DND-41 (cell line): ENCODE measurements at regions not wholly inside any gene's neighbourhood (a gene's known extent, or its start where the extent isn't known, plus 50 kb on each side); places are given as distances from the start of the nearest gene placed in this dataset.

ENCODE experiments used
- ATAC-seq: fragments of 200-7000 bp; cut with Tn5 transposase; 3 replicates; pipeline ENCODE4 v1.9.1; 2021; ENCODE audit warnings: low read depth; ENCODE audit not compliant: insufficient read depth
- DNase-seq: peaks from one replicate; pipeline ENCODE4 v3.0.0-alpha.2; 2020
- H2AFZ ChIP-seq: 2 replicates; pipeline ENCODE4 v1.6.0; 2012; ENCODE audit warnings: low read depth, low read length
- H3K27ac ChIP-seq: 2 replicates; pipeline ENCODE4 v1.5.1; 2012; ENCODE audit warnings: low read length, inconsistent platforms
- H3K27me3 ChIP-seq: fragments of 200-600 bp; sonication (generic); 2 replicates; pipeline ENCODE4 v1.6.0; 2012; ENCODE audit warnings: low read length, mild to moderate bottlenecking, inconsistent platforms; ENCODE audit not compliant: insufficient read depth, poor library complexity
- H3K36me3 ChIP-seq: 2 replicates; pipeline ENCODE4 v1.5.1; 2012; ENCODE audit warnings: low read length, inconsistent platforms; ENCODE audit not compliant: insufficient read depth
- H3K4me1 ChIP-seq: 2 replicates; pipeline ENCODE4 v1.5.1; 2012; ENCODE audit warnings: mild to moderate bottlenecking, low read length; ENCODE audit not compliant: insufficient read depth
- H3K4me2 ChIP-seq: 2 replicates; pipeline ENCODE4 v1.6.0; 2012; ENCODE audit warnings: mild to moderate bottlenecking, moderate library complexity, low read length, inconsistent platforms; ENCODE audit not compliant: insufficient read depth
- H3K4me3 ChIP-seq, 2 experiments: fragments of 200-600 bp in 1 of 2; shearing (Covaris generic) in 1 of 2; 2 replicates each; pipeline ENCODE4 v1.5.1; 2012 to 2016; ENCODE audit warnings: inconsistent platforms in 2 of 2, low read length in 2 of 2, mild to moderate bottlenecking in 2 of 2, low read depth in 1 of 2, moderate library complexity in 1 of 2
- H3K79me2 ChIP-seq: 2 replicates; pipeline ENCODE4 v1.6.0; 2012; ENCODE audit warnings: low read length, inconsistent platforms; ENCODE audit not compliant: insufficient read depth
- H3K9ac ChIP-seq: 2 replicates; pipeline ENCODE4 v1.6.0; 2012; ENCODE audit warnings: low read depth, mild to moderate bottlenecking, inconsistent platforms, low read length, moderate library complexity
- H3K9me3 ChIP-seq: 2 replicates; pipeline ENCODE4 v1.5.1; 2012; ENCODE audit warnings: low read length, moderate library complexity, mild to moderate bottlenecking, inconsistent platforms; ENCODE audit not compliant: insufficient read depth, severe bottlenecking
- H4K20me1 ChIP-seq: 2 replicates; pipeline ENCODE4 v1.6.0; 2012; ENCODE audit warnings: low read length; ENCODE audit not compliant: insufficient read depth
- CTCF ChIP-seq: IDR thresholded peaks from 2 replicates; pipeline ENCODE4 v1.5.1; 2012; ENCODE audit warnings: borderline replicate concordance, low read length, moderate library complexity, mild to moderate bottlenecking; ENCODE audit not compliant: poor library complexity, severe bottlenecking; ENCODE audit errors: extremely low read depth
- EZH2 ChIP-seq: IDR thresholded peaks from 3 replicates; pipeline ENCODE4 v1.6.1; 2012; ENCODE audit warnings: borderline replicate concordance, low read depth, mild to moderate bottlenecking, moderate library complexity, low read length, inconsistent platforms; ENCODE audit not compliant: severe bottlenecking

DNA sequence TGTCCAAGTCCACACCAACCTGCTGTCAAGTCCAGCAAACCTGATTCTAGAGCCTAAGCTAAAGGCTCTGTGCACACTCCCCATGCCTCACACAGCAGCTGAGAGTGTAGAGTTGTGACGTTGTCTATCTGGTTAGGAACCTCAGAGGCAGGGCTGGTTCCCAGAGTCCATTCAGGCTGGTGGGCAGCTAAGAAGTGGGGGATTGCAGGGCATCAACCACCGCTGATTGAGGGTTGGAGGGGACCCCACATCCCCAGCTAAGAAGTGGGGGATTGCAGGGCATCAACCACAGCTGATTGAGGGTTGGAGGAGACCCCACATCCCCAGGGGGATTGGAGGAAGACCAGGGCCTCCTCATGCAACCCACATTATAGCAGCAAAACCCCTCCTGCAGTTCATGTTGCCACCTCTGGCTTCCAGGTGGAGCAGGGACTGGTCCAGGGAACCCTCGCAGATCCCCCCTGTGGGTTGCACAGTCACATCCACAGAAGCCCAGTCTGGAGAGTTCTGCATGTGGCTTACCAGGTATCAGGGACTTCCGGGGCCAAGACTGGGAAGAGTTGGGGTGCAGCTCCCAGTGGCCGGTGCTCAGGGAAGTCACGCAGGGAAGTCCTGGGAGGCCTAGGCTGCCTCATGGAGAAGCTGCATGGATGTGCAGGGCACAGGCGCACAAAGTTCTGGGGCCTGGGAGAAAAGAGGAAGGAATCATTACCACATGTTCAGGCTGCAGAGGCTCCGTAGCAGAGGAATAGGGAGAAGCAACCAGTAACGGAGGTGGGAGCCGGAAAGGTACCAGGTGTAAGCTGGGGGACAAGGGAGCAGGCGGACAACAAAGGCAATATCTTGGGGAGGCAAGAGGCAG lies 71.4 kb upstream of the PCSK6 start:
- H3K27me3 ChIP-seq, result no peaks in the 10 kb centered on the region
- no peaks in the 10 kb centered on the region for H3K36me3 ChIP-seq
- peak overlapping the region; percentile 63 for H3K27ac ChIP-seq
- H4K20me1 ChIP-seq, result no peaks in the 10 kb centered on the region
- no peaks in the 10 kb centered on the region for H3K9me3 ChIP-seq
- H2AFZ ChIP-seq, result no peak overlapping the region
- no peak overlapping the region for H3K4me2 ChIP-seq
- H3K79me2 ChIP-seq, result no peaks in the 10 kb centered on the region
- no peak for TF ChIP-seq CTCF
- TF ChIP-seq EZH2, result no peak
- H3K4me1 ChIP-seq, result peaks cover 26% of the 10 kb centered on the region
- H3K9ac ChIP-seq, result no peak overlapping the region
- no peak overlapping the region for H3K4me3 ChIP-seq
- DNase-seq, result no peak
- ATAC-seq, result no peak

GRCh38 chr15:101559952-101560351 lies 70.4 kb upstream of the PCSK6 start:
- peak; percentile 63 for DNase-seq
- Histone ChIP-seq H3K9me3 (no peaks in the 10 kb centered on the region), H3K9ac (no peak overlapping the region), H3K27ac (peak overlapping the region; percentile 79), H2AFZ (peak overlapping the region; percentile 64; the same call in 1 of the 2 replicates), H4K20me1 (no peaks in the 10 kb centered on the region), H3K36me3 (no peaks in the 10 kb centered on the region), H3K79me2 (no peaks in the 10 kb centered on the region), H3K4me2 (peak overlapping the region; percentile 48), H3K27me3 (no peaks in the 10 kb centered on the region), H3K4me1 (peaks cover 26% of the 10 kb centered on the region), H3K4me3 (no peak overlapping the region)
- ATAC-seq, result peak; percentile 94
- no peak for TF ChIP-seq EZH2
- no peak for TF ChIP-seq CTCF

GRCh38 chr15:101558221-101558941 lies 68.9 kb upstream of the PCSK6 start:
- TF ChIP-seq CTCF (no peak), EZH2 (no peak)
- Histone ChIP-seq H3K36me3 (no peaks in the 10 kb centered on the region), H3K4me2 (no peak overlapping the region), H3K27me3 (no peaks in the 10 kb centered on the region), H3K4me1 (peaks cover 26% of the 10 kb centered on the region), H3K9ac (no peak overlapping the region), H3K9me3 (no peaks in the 10 kb centered on the region), H2AFZ (no peak overlapping the region), H4K20me1 (no peaks in the 10 kb centered on the region), H3K27ac (no peak overlapping the region), H3K79me2 (no peaks in the 10 kb centered on the region), H3K4me3 (no peak overlapping the region)
- ATAC-seq (no peak), DNase-seq (no peak)
